ENCODE measurements at regions not wholly inside any gene's neighbourhood (a gene's known extent, or its start where the extent isn't known, plus 50 kb on each side); places are given as distances from the start of the nearest gene placed in this dataset.
"Not testable (repeated sequence)": the region's sequence is repeated elsewhere in the genome, so short reads cannot be mapped to it uniquely, and the experiment has no call there.

GRCh38 chr11:50088231-50088630 is 55.6 kb downstream of the OR4C45 start:
- DNase-seq, result no peak

DNA sequence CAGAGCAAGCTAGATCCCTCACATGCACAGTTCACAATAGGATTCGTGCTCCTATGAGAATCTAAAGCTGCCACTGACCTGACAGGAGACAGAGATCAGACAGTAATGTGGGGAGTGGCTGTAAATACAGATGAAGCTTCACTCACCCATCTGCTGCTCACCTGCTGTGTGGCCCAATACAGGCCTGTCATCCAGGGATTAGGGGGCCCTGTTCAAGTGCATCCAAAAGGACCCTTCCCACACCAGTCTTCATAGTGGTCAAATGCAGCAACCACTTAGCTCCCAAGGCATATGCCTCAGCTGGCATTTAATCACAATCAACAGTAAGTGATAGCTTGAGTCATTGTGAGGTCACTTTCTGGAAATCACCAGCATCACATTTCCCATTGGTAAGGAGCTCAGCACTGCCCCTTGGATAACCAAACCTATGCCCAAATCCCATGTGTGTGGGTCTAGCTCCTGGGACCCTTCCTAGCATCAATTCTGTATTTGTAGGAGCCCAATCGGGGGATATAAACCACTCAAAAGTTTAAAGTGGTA is 65.6 kb downstream of the OR4C45 start:
- DNase-seq, result no peak

GRCh38 chr11:50102916-50103315 is 70.2 kb downstream of the OR4C45 start:
- DNase-seq, result no peak

DNA sequence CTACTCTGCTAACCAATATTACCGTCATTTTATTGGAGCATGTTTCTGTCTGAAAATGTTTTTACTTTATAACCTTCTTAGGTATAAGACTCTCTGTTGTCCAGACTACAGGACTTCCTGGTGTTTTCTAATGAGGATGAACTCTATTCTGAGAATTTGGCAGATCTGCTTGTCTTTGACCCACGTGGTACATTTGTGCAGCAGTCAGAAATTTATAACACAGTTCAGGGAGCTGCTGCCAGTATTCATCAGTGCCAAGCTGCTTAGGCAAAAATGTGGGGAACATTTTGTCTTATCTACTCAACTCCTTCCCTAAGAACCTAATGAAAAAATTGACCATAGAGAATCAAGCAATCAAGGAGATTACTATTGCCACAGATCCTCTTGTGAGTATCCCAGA is 108.0 kb downstream of the OR4C45 start:
- not testable (repeated sequence) for DNase-seq

DNA sequence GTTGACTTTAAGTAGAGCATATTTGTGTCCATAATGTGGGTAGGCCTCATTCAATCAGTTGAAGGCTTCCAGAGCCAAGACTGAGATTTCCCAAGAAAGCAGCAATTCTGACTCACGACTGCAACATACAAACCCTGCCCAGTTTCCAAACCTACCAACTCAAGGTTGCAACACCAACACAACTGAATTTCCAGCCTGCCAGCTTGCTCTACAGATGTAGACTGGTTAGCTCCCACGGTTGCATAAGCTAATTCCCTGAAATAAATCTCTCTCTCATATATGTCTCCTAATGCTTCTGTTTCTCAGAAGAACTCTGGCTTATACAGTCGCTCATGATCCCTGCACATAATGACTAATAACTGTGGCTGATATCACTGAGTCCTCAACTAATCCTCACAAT is 113.6 kb downstream of the OR4C45 start:
- not testable (repeated sequence) for DNase-seq

DNA sequence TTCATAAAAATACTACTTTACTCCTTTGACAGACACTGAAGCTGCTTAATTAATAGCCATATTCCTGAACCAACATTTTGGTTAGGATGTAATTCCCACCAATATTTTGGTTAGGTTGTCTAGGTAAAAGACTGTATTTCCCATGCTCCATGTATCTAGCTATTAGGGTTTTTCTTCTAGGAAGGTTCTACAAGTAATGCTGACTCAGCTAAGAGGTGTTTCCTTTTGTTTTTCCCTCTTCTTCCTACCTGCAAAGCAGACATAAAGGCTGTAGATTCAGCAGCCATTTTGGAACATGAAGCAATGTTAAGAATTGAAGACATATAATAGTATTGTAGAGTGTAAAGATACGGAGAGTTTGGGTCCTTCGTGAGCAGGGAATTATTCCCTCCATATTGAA is 115.3 kb downstream of the OR4C45 start:
- not testable (repeated sequence) for DNase-seq

- DNase-seq, result no peak
Measured at GRCh38 chr11:50155508-50155907, 122.8 kb downstream of the OR4C45 start.

GRCh38 chr11:50164050-50164449 is 131.4 kb downstream of the OR4C45 start:
- no peak for DNase-seq

- no peak for DNase-seq
Measured at GRCh38 chr11:50169634-50170033, 137.0 kb downstream of the OR4C45 start.

DNA sequence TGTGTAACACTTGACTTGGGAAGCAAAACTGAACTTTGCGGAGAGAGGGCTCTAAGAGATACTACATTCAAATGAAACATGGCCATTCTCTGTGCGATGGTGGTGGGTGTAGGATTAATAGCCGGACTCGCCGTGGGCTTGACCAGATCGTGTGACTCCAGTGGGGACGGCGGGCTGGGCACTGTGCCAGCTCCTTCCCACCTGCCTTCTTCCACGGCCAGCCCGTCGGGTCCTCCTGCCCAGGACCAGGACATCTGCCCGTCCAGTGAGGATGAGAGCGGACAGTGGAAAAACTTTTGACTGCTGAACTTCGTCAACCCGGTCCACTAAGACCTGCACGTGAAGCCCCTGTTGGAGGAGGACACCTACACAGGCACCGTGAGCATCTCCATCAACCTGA is 137.4 kb downstream of the OR4C45 start:
- no peak for DNase-seq

- DNase-seq, result peak in 1 of 2 donors; percentile 9
Measured at GRCh38 chr11:50174189-50174588, 141.5 kb downstream of the OR4C45 start.

DNA sequence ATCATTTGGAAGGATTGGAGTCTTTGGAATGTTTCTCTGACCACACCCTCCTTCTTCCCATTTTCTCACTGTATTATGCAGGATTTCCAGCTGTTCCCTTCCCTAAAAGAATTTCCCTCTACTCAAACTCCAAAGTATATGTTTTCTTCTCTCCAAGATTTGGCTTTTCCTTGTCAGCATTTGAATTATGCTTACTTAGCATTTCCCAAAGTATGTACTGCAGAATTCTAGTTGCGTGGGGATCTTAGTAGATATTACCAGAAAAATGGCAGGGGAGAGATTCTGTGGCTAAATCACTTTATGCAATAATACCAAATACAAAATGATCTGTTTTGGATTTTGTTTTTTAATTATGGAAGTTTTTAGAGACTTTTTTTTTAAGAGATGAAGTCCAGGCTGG is 142.3 kb downstream of the OR4C45 start:
- DNase-seq, result no peak

- DNase-seq, result no peak
Measured at GRCh38 chr11:50178737-50179136, 146.1 kb downstream of the OR4C45 start.

GRCh38 chr11:50181334-50181733 is 148.7 kb downstream of the OR4C45 start:
- no peak for DNase-seq

- DNase-seq, result peak in 1 of 2 donors; percentile 22
Measured at GRCh38 chr11:50182486-50182885, 149.8 kb downstream of the OR4C45 start.

DNA sequence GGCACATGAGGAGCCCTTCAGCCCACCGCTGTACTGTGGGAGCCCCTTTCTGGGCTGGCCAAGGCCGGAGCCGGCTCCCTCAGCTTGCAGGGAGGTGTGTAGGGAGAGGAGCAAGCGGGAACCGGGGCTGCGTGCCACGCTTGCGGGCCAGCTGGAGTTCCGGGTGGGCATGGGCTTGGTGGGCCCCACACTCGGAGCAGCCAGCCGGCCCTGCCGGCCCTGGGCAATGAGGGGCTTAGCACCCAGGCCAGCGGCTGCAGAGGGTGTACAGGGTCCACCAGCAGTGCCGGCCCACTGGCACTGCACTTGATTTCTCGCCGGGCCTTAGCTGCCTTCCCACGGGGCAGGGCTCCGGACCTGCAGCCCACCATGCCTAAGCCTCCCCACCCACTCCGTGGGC is 150.5 kb downstream of the OR4C45 start:
- not testable (repeated sequence) for DNase-seq

DNA sequence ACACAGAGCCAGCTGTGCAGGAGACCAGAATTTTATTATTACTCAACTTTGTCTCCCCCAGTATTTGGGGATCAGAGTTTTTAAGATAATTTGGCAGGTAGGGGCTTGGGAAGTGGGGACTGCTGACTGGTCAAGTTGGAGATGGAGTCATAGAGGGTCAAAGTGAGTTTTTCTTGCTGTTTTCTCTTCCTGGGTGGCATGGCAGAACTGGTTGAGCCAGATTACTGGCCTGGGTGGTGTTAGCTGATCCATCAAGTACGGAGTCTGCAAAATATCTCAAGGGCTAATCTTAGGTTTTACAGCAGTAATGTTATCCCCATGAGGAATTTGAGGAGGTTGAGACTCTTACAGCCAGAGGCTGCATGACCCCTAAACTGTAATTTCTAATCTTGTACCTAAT is 153.5 kb downstream of the OR4C45 start:
- DNase-seq, result no peak

GRCh38 chr11:50187220-50187619 is 154.5 kb downstream of the OR4C45 start:
- DNase-seq, result no peak

- DNase-seq, result no peak
Measured at GRCh38 chr11:50188040-50188439, 155.4 kb downstream of the OR4C45 start.

DNA sequence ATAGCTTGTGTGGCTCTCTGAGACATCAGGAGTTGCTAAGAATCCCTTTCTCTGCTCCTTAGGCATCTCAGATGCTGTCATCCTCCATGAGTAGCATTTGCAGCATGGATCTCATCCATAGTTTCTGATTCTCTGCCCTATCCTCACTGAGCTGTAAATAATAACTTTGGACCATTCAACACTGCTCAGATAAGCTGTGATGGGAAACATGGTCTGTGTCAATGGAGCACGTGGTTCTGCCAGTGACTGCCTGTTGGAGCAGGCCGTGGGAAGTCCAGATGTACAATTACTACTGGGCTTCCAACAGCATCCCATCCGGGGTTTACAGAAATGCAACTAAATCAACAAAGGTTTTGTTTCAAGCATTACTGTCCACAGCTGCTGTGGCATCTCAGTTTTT is 160.1 kb downstream of the OR4C45 start:
- no peak for DNase-seq

DNA sequence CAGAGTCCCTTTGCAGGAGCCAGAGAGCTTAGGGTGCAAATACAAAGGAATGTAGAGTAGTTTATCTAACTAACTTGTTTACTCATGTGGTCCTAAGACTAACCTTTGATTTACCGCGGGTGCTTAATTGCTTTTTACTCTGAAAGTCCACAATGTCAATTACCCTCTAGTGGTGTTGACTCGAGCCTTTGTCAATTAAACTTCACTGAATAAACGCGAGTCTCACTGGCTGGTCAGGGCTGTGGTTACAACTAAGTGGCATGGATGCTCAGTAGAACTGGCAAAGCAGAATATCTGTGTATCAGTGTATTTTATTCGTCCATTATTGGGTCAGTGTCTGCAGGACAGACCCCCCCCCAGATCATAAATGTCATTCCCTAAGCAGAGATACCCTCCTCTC is 181.7 kb downstream of the OR4C45 start:
- DNase-seq, result no peak

DNA sequence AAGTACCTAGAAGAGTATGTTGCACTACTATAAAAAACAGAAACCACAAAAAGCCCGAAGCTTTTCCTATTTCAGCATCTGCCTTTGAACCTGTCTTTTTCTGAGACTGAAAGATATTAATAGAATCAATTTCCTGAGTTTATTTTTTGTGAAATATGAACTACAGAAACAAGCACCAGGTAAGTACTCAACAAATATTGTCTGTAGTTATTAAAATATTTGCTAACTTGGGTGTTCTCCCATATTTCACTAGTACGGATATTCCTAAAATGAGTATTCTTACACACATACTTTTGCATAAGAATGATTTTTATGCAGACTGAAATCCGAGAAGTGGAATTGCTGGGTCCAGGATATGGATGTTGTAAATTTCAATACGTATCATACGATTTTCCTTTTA is 188.0 kb downstream of the OR4C45 start:
- DNase-seq, result no peak

DNA sequence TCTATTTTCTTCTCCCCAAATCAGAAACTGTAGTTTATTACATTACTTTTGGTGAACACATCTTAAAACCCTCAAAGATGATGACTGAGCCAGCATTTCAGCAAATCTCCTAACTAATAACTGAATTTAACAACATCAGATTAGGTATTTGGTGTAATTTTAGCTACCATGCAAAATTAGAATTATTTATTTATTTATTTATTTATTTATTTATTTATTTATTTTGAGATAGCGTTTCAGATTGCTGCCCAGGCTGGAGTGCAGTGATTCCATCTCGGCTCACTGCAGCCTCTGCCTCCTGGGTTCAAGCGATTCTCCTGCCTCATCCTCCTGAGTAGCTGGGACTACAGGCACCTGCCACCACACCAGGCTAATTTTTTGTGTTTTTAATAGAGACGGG is 205.7 kb downstream of the OR4C45 start:
- DNase-seq, result not testable (repeated sequence)

GRCh38 chr11:50246183-50246582 is 213.5 kb downstream of the OR4C45 start:
- no peak for DNase-seq

- DNase-seq, result no peak
Measured at GRCh38 chr11:50246699-50247098, 214.0 kb downstream of the OR4C45 start.

Data from hippocampal formation (tissue), 2 donors.